ENCODE measurements at regions not wholly inside any gene's neighbourhood (a gene's known extent, or its start where the extent isn't known, plus 50 kb on each side); places are given as distances from the start of the nearest gene placed in this dataset.

- DNase-seq: no peak
- H3K4me1 ChIP-seq: no peaks in the 10 kb centered on the region
- H3K4me3 ChIP-seq: no peak overlapping the region
- no peak overlapping the region for H3K27ac ChIP-seq
- TF ChIP-seq, protein P1, sequence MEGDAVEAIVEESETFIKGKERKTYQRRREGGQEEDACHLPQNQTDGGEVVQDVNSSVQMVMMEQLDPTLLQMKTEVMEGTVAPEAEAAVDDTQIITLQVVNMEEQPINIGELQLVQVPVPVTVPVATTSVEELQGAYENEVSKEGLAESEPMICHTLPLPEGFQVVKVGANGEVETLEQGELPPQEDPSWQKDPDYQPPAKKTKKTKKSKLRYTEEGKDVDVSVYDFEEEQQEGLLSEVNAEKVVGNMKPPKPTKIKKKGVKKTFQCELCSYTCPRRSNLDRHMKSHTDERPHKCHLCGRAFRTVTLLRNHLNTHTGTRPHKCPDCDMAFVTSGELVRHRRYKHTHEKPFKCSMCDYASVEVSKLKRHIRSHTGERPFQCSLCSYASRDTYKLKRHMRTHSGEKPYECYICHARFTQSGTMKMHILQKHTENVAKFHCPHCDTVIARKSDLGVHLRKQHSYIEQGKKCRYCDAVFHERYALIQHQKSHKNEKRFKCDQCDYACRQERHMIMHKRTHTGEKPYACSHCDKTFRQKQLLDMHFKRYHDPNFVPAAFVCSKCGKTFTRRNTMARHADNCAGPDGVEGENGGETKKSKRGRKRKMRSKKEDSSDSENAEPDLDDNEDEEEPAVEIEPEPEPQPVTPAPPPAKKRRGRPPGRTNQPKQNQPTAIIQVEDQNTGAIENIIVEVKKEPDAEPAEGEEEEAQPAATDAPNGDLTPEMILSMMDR (IDR thresholded peaks at IDR 0.05): no peak
- no peak for TF ChIP-seq POLR2A (IDR thresholded peaks at IDR 0.05)
- no peaks in the 10 kb centered on the region for H3K27me3 ChIP-seq
- no peaks in the 10 kb centered on the region for H3K36me3 ChIP-seq
- H3K9me3 ChIP-seq: no peaks in the 10 kb centered on the region
Measured at GRCh38 chr2:60157283-60157682, 396.2 kb downstream of the BCL11A start.

DNA sequence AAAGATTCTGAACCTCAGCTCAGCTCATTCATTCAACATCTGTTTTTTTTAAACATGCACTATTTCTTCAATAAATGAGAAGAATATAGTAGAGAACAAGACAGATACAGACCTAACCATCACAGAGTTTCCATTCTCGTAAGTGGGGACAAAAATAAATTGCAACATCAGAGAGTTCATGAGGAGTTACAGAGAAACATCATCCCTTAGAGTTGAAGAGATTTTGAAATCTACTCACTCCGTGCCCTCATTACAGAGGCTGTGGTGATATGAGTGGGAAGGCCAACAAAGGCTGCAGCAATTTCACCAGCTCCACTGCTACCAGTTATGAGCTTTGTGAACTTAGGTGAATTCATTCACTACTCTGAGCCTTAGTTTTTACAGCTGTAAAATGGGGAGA lies 399.3 kb downstream of the BCL11A start:
- TF ChIP-seq, protein P1 (IDR thresholded peaks at IDR 0.05): no peak
- no peak for TF ChIP-seq POLR2A (IDR thresholded peaks at IDR 0.05)

DNA sequence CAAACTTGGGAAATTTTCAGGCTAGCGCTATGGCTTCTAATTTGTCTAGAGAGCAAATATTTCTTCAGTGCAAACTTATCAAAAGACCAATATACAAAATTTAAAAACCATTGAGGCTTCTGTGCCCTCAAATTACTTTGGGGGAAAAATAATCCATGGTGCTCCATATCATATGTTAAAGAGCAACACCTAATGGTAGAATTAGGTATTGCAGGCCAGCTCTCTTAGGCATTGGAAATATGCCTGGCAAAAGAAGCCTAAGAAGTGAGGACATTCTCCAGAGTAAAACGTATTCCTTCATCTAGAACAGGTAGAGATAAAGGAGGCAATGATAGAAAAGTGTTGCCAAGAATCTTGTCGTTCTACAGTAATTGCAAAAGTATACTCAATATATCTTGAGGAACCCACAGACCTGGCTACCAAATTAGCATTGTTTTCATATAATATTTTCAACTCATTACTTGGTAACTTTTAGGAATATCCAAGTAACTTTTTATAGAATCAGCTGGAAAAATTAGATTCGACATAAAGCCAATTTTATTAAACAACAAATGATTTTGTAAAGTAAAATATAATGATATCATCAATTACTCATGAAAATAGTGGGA lies 401.1 kb downstream of the BCL11A start:
- no peaks in the 10 kb centered on the region for H3K36me3 ChIP-seq
- no peak overlapping the region for H3K4me3 ChIP-seq
- no peaks in the 10 kb centered on the region for H3K9me3 ChIP-seq
- no peaks in the 10 kb centered on the region for H3K4me1 ChIP-seq
- no peaks in the 10 kb centered on the region for H3K27me3 ChIP-seq
- no peak for DNase-seq
- H3K27ac ChIP-seq: no peak overlapping the region
- TF ChIP-seq, protein P1 (IDR thresholded peaks at IDR 0.05): peak; percentile 23 to 85 (median 73)
- TF ChIP-seq POLR2A (IDR thresholded peaks at IDR 0.05): no peak

More for the DNA sequence above, 399.3 kb downstream of the BCL11A start:
- Histone ChIP-seq H3K9me3 (no peaks in the 10 kb centered on the region), H3K27me3 (no peaks in the 10 kb centered on the region), H3K4me3 (no peak overlapping the region), H3K27ac (no peak overlapping the region), H3K36me3 (no peaks in the 10 kb centered on the region), H3K4me1 (no peaks in the 10 kb centered on the region)
- DNase-seq: no peak

DNA sequence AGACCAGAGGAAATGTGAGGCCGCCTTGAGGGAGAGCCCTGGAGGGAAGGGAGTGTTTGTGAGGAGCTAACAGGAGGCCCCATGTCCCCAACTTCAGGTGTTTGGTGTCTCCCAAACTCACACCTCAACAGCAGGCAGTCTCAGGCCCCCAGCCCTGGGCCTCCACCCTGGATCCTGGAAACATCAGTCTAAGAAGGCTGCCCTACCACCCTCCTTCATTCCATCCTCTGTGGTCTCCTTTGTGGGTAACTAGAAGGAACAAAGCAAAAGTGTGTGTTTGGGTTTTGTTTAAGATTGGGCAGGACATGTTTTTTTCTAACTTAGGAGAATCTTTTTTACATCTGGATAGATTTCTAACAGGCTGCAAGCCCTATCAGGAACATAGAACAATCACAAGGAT lies 404.3 kb downstream of the BCL11A start:
- H3K27ac ChIP-seq: no peak overlapping the region
- no peak for TF ChIP-seq POLR2A (IDR thresholded peaks at IDR 0.05)
- TF ChIP-seq, protein P1 (IDR thresholded peaks at IDR 0.05): no peak
- no peaks in the 10 kb centered on the region for H3K9me3 ChIP-seq
- no peaks in the 10 kb centered on the region for H3K4me1 ChIP-seq
- no peaks in the 10 kb centered on the region for H3K36me3 ChIP-seq
- no peak overlapping the region for H3K4me3 ChIP-seq
- no peaks in the 10 kb centered on the region for H3K27me3 ChIP-seq
- no peak for DNase-seq

DNA sequence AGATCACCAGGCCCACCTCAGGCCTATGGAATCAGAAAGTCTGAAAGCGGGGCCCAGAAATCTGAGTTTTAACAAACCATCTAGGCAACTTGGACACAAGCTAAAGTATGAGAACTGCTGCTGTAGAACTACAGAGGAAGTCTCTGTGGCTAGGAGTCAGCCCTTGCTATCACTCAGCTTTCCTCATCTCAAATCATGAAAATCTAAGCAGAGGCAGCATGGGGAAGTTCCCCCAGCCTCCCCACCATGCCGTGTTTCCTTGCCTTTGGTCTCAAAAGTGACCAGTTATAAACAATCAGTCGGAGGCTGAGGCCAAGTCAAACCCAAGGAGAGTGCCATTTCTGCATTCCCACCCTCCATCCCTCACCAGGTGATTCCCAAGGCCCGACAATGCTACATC lies 404.7 kb downstream of the BCL11A start:
- TF ChIP-seq, protein P1 (IDR thresholded peaks at IDR 0.05): no peak
- no peak for TF ChIP-seq POLR2A (IDR thresholded peaks at IDR 0.05)
- Histone ChIP-seq H3K9me3 (no peaks in the 10 kb centered on the region), H3K4me3 (no peak overlapping the region), H3K27ac (no peak overlapping the region), H3K27me3 (no peaks in the 10 kb centered on the region), H3K36me3 (no peaks in the 10 kb centered on the region), H3K4me1 (no peaks in the 10 kb centered on the region)
- no peak for DNase-seq

DNA sequence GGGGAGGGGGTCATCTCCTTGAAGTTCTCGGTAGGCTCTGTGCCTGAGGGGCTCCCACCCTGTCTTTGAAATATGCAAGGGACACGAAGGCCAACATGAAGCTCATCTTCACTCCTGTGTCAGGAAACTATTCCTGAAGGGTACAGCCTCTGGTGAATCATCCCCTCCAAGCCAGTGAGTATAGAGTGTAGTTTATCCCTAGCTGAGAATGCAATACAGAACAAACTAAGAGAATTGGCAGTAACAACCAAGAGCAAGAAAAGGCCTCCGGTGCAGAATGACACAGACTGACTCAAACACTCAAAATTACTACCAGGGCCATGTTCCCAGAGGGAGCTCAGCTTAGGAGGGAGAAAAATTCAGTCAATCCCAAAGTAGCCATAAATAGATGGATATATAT lies 413.3 kb downstream of the BCL11A start:
- TF ChIP-seq, protein P1 (IDR thresholded peaks at IDR 0.05): no peak
- TF ChIP-seq POLR2A (IDR thresholded peaks at IDR 0.05): no peak

More for the DNA sequence above, 413.3 kb downstream of the BCL11A start:
- no peaks in the 10 kb centered on the region for H3K27me3 ChIP-seq
- no peaks in the 10 kb centered on the region for H3K36me3 ChIP-seq
- H3K4me3 ChIP-seq: no peak overlapping the region
- H3K27ac ChIP-seq: no peak overlapping the region
- peaks cover 0 to 7% (median 0%) of the 10 kb centered on the region in 4 donors for H3K9me3 ChIP-seq
- H3K4me1 ChIP-seq: no peaks in the 10 kb centered on the region
- no peak for DNase-seq

Data from Peyer's patch (tissue), 4 donors.